ENCODE measurements at regions not wholly inside any gene's neighbourhood (a gene's known extent, or its start where the extent isn't known, plus 50 kb on each side); places are given as distances from the start of the nearest gene placed in this dataset.
"Not testable (repeated sequence)": the region's sequence is repeated elsewhere in the genome, so short reads cannot be mapped to it uniquely, and the experiment has no call there.

DNA sequence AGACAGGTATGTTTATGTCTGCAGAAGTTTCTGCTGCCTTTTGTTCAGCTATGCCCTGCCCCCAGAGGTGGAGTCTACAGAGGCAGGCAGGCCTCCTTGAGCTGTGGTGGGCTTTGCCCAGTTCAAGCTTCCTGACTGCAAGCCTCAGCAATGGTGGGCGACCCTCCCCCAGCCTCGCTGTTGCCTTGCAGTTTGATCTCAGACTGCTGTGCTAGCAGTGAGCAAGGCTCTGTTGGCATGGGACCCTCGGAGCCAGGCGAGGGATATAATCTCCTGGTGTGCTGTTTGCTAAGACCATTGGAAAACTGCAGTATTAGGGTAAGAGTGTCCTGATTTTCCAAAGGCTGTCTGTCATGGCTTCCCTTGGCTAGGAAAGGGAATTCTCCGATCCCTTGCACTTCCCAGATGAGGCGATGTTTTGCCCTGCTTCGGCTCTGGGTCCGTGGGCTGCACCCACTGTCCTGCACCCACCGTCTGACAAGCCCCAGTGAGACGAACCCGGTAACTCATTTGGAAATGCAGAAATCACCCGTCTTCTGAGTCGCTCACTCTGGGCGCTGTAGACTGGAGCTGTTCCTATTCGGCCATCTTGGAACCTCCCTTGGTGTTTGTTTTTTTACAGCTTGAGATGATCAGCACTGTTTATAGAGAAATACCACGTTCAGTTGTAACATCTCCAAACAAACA lies 2705.5 kb upstream of the PCDH20 start:
- TF ChIP-seq, protein P1, sequence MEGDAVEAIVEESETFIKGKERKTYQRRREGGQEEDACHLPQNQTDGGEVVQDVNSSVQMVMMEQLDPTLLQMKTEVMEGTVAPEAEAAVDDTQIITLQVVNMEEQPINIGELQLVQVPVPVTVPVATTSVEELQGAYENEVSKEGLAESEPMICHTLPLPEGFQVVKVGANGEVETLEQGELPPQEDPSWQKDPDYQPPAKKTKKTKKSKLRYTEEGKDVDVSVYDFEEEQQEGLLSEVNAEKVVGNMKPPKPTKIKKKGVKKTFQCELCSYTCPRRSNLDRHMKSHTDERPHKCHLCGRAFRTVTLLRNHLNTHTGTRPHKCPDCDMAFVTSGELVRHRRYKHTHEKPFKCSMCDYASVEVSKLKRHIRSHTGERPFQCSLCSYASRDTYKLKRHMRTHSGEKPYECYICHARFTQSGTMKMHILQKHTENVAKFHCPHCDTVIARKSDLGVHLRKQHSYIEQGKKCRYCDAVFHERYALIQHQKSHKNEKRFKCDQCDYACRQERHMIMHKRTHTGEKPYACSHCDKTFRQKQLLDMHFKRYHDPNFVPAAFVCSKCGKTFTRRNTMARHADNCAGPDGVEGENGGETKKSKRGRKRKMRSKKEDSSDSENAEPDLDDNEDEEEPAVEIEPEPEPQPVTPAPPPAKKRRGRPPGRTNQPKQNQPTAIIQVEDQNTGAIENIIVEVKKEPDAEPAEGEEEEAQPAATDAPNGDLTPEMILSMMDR (conservative IDR thresholded peaks at IDR 0.05): not testable (repeated sequence)
- not testable (repeated sequence) for TF ChIP-seq ZFX (IDR thresholded peaks at IDR 0.05)

Data from C4-2B (cell line).